Activated T-cell treated with anti-CD3 and anti-CD28 coated beads, Interleukin-2, amount 50 U/mL, for 4 hours (primary cell): ENCODE measurements at regions not wholly inside any gene's neighbourhood (a gene's known extent, or its start where the extent isn't known, plus 50 kb on each side); places are given as distances from the start of the nearest gene placed in this dataset.
"Not testable (repeated sequence)": the region's sequence is repeated elsewhere in the genome, so short reads cannot be mapped to it uniquely, and the experiment has no call there.

ENCODE experiments used
- ATAC-seq, 2 donors: fragments of 200-7000 bp; cut with Tn5 transposase; one replicate each; pipeline ENCODE4 v1.10.0; 2021
- DNase-seq: peaks from one replicate; pipeline ENCODE4 v3.0.0-alpha.2; 2020
- H3K27me3 Mint-ChIP-seq: one replicate; pipeline ENCODE4 v1.8.0; 2021; ENCODE audit warnings: low read depth, mixed read lengths
- H3K36me3 Mint-ChIP-seq: one replicate; pipeline ENCODE4 v1.8.0; 2022; ENCODE audit warnings: mixed read lengths; ENCODE audit not compliant: insufficient read depth
- H3K4me1 Mint-ChIP-seq: one replicate; pipeline ENCODE4 v1.8.0; 2021; ENCODE audit warnings: low read depth, mixed read lengths
- H3K4me3 Mint-ChIP-seq: one replicate; pipeline ENCODE4 v1.8.0; 2021; ENCODE audit warnings: mild to moderate bottlenecking, moderate library complexity, mixed read lengths
- H3K9me3 Mint-ChIP-seq: one replicate; pipeline ENCODE4 v1.8.0; 2021; ENCODE audit warnings: mixed read lengths

DNA sequence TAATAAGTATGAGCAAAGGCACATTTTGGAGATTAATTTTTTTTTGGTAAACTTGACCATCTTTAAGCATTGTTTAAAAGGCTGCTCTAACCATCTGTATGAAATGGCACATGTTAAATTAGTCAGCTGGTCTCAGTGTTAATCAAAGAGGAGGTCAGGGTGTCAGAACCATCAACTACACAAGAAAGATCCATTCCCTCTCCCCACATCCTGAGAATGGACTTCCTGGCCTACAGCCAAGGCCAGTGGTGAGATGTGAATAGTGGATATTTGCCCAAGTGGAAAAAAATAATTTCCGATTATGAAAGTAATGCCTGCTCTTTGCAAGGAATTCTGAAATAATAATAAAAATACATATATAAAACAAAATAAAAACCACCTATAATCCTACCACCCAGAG lies 641.7 kb downstream of the NR2F2 start:
- DNase-seq (no peak), ATAC-seq (no peak)
- H3K27me3 Mint-ChIP-seq = no peaks in the 10 kb centered on the region
- H3K9me3 Mint-ChIP-seq = peaks cover 3% of the 10 kb centered on the region
- no peaks in the 10 kb centered on the region for H3K4me1 Mint-ChIP-seq
- no peaks in the 10 kb centered on the region for H3K36me3 Mint-ChIP-seq
- no peak overlapping the region for H3K4me3 Mint-ChIP-seq

DNA sequence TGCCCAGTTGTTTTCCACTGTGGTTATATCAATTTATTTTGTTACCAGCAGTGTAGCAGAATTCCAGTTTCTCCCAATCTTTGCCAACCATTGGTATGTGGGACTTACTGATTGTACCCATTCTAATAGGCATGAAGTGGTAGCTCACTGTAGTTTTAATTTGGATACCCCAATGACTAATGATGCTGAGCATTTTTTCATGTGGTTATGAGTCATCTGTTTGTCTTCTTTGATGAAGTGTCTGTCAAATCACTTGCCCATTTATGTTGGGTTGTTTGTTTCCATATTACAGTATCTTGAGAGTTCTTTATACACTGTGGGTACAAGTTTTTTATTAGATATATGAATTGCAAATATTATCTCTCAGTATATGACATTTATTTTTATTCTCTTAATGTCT lies 644.3 kb downstream of the NR2F2 start:
- Mint-ChIP-seq H3K4me1 (no peaks in the 10 kb centered on the region), H3K9me3 (peaks cover 7% of the 10 kb centered on the region), H3K27me3 (no peaks in the 10 kb centered on the region), H3K4me3 (no peak overlapping the region), H3K36me3 (no peaks in the 10 kb centered on the region)
- DNase-seq (no peak), ATAC-seq (no peak)

DNA sequence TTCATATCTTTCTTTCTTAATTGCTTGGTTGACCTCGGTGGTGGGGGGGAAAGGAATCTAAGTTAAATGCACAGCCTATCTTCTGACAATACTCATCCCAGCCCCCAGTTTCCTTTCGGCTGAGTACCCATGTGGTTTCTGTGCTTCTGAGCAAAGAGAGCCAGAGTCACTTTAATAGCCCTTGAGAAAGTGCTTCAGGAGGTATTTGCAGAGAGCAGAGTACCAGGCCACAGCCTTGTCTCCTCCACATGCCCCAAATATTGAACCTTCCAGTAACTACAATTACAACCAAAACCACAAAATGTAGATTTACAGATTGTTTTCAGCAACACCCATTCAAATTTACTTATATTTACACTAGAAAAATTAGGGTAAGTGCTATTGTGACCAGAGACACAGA lies 647.4 kb downstream of the NR2F2 start:
- ATAC-seq = no peak
- Mint-ChIP-seq H3K9me3 (peaks cover 7% of the 10 kb centered on the region), H3K36me3 (no peaks in the 10 kb centered on the region), H3K4me3 (no peak overlapping the region), H3K27me3 (no peaks in the 10 kb centered on the region), H3K4me1 (no peaks in the 10 kb centered on the region)
- DNase-seq = no peak

DNA sequence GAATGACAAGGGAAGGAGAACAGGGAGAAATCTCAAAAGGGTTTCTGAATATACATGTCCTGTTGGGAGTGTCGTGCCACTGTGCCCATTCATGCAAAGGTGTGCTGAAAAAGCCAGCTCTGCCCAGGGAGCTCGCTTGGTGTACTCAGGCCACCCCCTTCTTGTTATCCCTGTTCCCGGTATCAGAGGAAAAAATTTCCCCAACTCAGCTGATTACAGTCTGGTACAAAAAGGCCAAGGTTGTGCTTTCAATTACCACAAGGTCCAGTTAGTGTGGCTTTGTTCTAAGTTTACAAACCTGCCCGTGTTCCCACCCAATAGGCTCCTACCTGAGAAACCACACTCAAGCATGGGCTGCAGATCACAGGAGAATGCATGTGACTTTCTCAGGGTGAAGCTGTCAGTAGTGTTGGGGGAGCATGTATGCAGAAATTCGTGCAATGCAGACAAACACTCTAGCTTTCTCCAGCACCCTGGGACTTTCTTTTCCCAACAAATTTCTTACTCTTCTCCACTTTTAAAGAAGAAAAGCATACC lies 648.5 kb downstream of the NR2F2 start:
- DNase-seq = no peak
- H3K9me3 Mint-ChIP-seq = peaks cover 4% of the 10 kb centered on the region
- H3K36me3 Mint-ChIP-seq = no peaks in the 10 kb centered on the region
- H3K4me1 Mint-ChIP-seq = no peaks in the 10 kb centered on the region
- no peaks in the 10 kb centered on the region for H3K27me3 Mint-ChIP-seq
- ATAC-seq = no peak
- no peak overlapping the region for H3K4me3 Mint-ChIP-seq

DNA sequence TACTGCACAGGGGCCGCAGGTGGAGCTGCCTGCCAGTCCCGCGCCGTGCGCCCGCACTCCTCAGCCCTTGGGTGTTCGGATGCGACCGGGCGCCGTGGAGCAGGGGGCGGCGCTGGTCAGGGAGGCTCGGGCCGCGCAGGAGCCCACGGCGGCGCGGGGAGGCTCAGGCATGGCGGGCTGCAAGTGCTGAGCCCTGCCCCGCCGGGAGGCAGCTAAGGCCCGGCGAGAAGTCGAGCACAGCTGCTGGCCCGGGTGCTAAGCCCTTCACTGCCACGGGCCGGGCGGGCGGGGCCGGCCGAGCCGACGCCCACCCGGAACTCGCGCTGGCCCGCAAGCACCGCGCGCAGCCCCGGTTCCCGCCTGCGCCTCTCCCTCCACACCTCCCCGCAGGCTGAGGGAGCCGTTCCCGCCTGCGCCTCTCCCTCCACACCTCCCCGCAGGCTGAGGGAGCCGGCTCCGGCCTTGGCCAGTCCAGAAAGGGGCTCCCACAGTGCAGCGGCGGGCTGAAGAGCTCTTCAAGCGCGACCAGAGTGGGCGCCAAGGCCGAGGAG lies 653.7 kb downstream of the NR2F2 start:
- H3K4me1 Mint-ChIP-seq, H3K36me3 Mint-ChIP-seq, H3K27me3 Mint-ChIP-seq, ATAC-seq, DNase-seq, H3K4me3 Mint-ChIP-seq: not testable (repeated sequence)
- H3K9me3 Mint-ChIP-seq = peaks cover 20% of the 10 kb centered on the region

DNA sequence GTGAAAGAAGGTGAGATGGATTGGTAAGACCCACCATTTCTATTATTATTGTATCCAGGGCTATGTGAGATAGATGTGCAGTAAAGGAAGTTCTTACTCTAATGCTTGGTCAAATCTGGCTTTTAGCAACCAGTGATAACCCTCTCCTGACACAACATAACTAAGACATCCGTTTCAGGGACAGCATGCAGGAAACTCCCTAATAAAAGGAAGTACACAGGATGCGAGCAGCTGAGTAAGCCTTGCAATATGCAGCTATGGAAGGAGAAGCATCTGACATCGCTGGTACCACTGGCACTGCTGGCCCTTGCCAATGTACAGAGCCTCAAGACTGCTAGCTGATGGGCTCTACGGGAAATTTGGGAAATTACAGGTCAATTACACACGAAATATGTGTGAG lies 662.3 kb downstream of the NR2F2 start:
- no peak overlapping the region for H3K4me3 Mint-ChIP-seq
- DNase-seq (no peak), ATAC-seq (no peak)
- H3K27me3 Mint-ChIP-seq = no peaks in the 10 kb centered on the region
- H3K4me1 Mint-ChIP-seq = no peaks in the 10 kb centered on the region
- H3K9me3 Mint-ChIP-seq = peaks cover 37% of the 10 kb centered on the region
- no peaks in the 10 kb centered on the region for H3K36me3 Mint-ChIP-seq

DNA sequence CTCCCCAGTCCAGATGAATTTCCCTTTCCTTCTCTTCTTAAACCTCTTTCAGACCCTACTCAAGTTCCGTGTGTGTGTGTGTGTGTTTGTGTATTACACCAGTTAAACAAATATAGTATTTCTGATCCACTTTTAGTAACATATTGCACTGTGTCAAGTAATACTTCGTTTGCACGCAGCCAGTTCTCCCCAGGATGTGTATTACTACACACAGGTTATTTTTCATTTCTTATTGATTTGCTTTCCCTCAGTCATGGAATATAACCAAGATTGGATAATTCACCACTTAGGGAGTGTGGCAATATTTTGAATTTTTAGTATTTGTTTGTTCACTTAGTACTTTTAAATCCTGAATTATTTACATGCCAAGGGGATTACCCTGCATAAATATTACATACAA lies 667.0 kb downstream of the NR2F2 start:
- H3K36me3 Mint-ChIP-seq = no peaks in the 10 kb centered on the region
- peaks cover 17% of the 10 kb centered on the region for H3K9me3 Mint-ChIP-seq
- no peaks in the 10 kb centered on the region for H3K27me3 Mint-ChIP-seq
- H3K4me1 Mint-ChIP-seq = no peaks in the 10 kb centered on the region
- H3K4me3 Mint-ChIP-seq = no peak overlapping the region
- no peak for DNase-seq
- ATAC-seq = no peak

DNA sequence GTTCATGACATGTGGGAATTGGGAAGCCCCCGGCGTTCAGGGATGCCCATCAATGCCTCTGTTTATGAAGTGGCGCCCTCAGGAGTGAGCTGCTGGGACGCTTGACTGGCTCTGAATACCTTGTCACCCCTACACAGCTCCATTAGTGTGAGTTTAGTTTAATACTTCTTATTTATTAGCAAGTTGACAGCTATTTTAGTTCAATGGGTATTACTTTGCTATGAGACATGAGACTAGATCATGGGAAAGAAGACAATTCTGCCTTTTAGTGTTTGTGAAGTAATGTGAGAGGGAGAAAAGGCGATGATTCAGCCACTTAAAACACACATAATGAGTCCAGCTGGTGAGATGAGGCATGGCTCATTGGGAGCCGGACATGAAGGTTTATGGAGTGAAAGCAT lies 678.5 kb downstream of the NR2F2 start:
- Mint-ChIP-seq H3K9me3 (peaks cover 1% of the 10 kb centered on the region), H3K27me3 (no peaks in the 10 kb centered on the region), H3K36me3 (no peaks in the 10 kb centered on the region), H3K4me3 (no peak overlapping the region), H3K4me1 (no peaks in the 10 kb centered on the region)
- no peak for DNase-seq
- no peak for ATAC-seq

DNA sequence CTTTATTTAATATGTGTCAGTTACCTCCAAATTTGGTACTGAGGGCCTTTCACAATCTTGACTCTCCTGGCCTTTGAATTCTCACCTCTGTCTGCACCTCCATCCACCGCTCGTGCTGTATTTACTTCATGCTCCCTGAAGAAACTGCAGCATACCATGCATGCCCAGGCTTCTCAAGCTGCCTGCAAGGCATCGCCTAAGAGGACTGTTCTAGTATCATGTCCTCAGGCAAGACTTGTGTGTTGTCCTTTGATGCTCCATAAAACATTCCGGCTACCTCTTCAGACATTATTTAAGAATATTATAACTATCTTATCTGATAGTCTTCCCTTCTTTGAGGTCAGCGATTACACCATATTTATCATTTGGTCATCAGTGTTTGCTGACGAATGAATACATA lies 682.5 kb downstream of the NR2F2 start:
- H3K27me3 Mint-ChIP-seq = no peaks in the 10 kb centered on the region
- ATAC-seq (no peak), DNase-seq (no peak)
- no peaks in the 10 kb centered on the region for H3K4me1 Mint-ChIP-seq
- no peaks in the 10 kb centered on the region for H3K36me3 Mint-ChIP-seq
- H3K4me3 Mint-ChIP-seq = no peak overlapping the region
- peaks cover 9% of the 10 kb centered on the region for H3K9me3 Mint-ChIP-seq

DNA sequence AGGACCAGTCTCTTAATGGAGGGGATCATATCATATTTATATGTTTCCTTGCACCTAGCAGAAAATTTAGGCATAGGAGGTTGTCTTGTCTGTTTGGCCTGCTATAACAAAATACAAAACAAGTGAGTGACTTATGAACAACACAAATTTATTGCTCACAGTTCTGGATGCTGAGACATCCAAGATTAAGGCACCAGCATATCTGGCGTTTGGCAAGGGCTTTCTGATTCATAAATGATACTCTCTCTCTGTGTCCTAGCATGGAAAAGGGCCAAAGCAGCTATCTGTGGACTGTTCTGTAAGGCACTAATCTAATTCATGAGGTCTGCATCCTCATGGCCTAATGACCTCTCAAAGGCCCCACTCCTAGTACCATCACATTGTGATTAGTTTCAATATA lies 683.0 kb downstream of the NR2F2 start:
- Mint-ChIP-seq H3K9me3 (peaks cover 9% of the 10 kb centered on the region), H3K4me3 (no peak overlapping the region), H3K36me3 (no peaks in the 10 kb centered on the region), H3K4me1 (no peaks in the 10 kb centered on the region), H3K27me3 (no peaks in the 10 kb centered on the region)
- DNase-seq (no peak), ATAC-seq (no peak)

DNA sequence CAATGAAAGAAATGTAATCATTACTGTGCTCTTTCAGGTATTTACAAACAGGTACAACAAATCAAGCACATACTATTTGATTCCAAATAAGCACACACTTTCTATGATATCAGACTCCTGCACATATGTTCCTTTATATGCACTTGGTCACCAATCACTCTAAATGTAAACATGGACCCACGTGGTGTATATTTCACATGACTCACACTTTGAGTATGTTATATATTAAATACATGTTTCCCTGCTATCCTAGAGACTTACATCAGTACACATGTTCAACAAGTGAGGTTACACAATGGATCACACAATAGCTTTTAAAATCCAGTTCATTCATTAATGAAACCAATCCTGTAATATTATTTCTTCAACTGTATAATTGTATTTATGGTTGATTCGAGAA lies 683.5 kb downstream of the NR2F2 start:
- no peaks in the 10 kb centered on the region for H3K27me3 Mint-ChIP-seq
- H3K36me3 Mint-ChIP-seq = no peaks in the 10 kb centered on the region
- ATAC-seq = no peak
- no peak overlapping the region for H3K4me3 Mint-ChIP-seq
- H3K9me3 Mint-ChIP-seq = peaks cover 9% of the 10 kb centered on the region
- no peaks in the 10 kb centered on the region for H3K4me1 Mint-ChIP-seq
- DNase-seq = no peak

DNA sequence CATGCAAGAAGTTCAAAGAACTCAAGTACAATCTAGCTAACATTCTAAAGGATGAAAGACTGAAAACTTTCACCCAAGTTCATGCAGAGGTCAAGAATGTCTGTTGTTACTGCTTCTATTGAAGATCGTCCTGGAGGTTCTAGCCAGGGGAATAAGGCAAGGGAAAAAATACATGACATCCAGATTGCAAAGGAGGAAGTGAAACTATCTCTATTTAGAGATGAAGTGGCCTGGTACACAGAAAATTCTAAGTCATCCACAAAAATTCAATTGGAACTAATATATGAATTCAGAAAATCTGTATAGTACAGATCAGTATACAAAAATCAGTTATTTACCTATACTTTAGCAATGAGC lies 693.0 kb downstream of the NR2F2 start:
- Mint-ChIP-seq H3K36me3 (no peaks in the 10 kb centered on the region), H3K4me3 (no peak overlapping the region), H3K9me3 (peaks cover 14% of the 10 kb centered on the region), H3K4me1 (no peaks in the 10 kb centered on the region), H3K27me3 (no peaks in the 10 kb centered on the region)
- no peak for DNase-seq
- no peak for ATAC-seq

DNA sequence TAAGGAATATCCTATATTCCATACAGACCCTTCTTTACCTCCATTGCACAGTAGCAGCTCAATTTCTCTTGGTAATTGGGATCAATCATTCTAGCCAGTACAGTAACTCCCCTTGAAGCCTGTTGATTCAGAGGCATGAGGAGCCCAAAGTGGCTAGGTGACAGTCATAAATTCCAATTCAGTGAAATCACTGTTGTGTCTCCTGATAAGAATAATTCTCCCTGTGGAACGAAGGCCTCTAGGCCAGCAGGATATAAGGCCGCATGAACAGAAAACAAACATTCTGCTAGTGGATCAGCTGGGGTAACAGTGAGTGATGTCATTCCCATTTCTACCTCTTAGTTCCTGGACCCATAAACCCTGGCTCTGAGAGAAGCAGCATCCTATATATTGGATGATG lies 696.3 kb downstream of the NR2F2 start:
- DNase-seq (no peak), ATAC-seq (no peak)
- no peak overlapping the region for H3K4me3 Mint-ChIP-seq
- no peaks in the 10 kb centered on the region for H3K4me1 Mint-ChIP-seq
- H3K9me3 Mint-ChIP-seq = peaks cover 12% of the 10 kb centered on the region
- no peaks in the 10 kb centered on the region for H3K36me3 Mint-ChIP-seq
- H3K27me3 Mint-ChIP-seq = no peaks in the 10 kb centered on the region

DNA sequence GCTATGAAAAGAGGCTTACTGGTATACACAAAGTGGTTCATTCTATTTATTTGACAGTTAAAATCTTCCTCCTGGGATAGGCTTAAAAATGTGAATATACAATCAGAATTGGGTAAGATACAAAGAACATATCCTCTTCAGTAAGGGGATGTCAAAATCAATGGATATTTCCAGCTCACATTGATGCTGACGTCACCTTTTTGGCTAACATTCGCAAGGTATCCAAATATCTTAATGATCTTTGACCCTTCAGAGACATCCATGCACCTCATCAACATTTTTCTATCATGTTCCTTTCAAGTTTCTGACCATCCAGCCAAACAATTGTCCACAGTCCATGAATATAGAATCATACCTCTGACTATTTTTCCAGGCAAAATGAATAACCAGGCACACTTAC lies 697.3 kb downstream of the NR2F2 start:
- ATAC-seq = no peak
- Mint-ChIP-seq H3K9me3 (peaks cover 18% of the 10 kb centered on the region), H3K27me3 (no peaks in the 10 kb centered on the region)

DNA sequence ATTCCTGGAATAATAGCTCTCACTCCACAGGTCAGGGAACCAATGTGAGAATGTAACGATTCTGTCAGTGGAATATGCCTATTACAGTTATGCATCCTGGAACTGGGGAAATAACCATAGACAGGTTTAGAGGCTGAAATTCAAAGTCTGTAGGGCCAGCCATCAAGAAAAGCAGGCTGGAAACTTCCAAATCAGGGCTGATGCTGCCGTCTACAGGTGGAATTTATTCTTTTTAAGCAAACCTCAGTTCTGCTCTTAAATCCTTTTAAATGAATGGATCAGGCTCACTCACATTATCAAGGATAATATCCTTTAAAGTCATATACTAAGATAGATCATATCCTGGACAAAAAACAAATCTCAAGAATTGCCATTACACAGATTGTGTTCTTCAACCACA lies 699.8 kb downstream of the NR2F2 start:
- DNase-seq (no peak), ATAC-seq (no peak)
- Mint-ChIP-seq H3K4me3 (no peak overlapping the region), H3K4me1 (no peaks in the 10 kb centered on the region), H3K9me3 (peaks cover 15% of the 10 kb centered on the region), H3K27me3 (no peaks in the 10 kb centered on the region), H3K36me3 (no peaks in the 10 kb centered on the region)

More for the DNA sequence above, 697.3 kb downstream of the NR2F2 start:
- no peaks in the 10 kb centered on the region for H3K4me1 Mint-ChIP-seq
- H3K4me3 Mint-ChIP-seq = no peak overlapping the region
- H3K36me3 Mint-ChIP-seq = no peaks in the 10 kb centered on the region
- DNase-seq = no peak

DNA sequence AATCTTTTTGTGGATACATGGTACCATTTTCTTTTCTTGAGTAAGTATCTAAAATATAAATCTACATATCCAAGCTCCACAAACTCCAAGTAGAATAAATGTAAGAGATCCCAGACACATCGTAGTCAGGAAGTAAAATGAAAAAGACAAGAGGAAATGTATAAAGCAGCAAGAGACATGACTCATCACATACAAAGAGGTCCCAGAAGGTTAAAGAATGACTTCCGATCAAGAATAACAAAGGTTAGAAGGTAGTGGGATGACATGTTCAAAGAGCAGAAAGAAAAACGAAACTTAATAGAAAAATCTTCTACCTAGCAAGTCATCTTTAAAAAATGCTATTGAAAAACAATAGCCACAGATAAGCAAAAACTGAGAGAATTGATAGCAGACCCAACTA lies 705.8 kb downstream of the NR2F2 start:
- Mint-ChIP-seq H3K27me3 (no peaks in the 10 kb centered on the region), H3K9me3 (peaks cover 16% of the 10 kb centered on the region), H3K36me3 (no peaks in the 10 kb centered on the region), H3K4me1 (no peaks in the 10 kb centered on the region), H3K4me3 (no peak overlapping the region)
- ATAC-seq (no peak), DNase-seq (no peak)
